ENCODE measurements at regions not wholly inside any gene's neighbourhood (a gene's known extent, or its start where the extent isn't known, plus 50 kb on each side); places are given as distances from the start of the nearest gene placed in this dataset.

DNA sequence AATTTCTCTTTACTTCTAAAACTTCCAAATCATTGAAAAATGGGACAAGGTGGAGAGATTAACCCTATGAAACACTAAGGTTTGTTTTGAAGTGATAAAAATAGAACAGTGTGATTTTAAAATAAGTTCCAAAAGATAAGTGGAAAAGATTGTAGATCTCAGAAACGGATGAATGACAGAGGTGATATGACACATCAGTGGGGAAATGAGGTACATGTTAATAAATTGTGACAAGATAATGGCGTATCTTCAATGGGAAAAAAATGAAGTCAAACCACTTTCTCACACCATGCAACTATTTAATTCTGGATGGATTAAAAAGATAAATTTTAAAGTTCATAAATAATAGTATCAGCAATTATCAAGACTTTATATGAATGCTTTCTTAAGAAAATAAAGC lies 159.7 kb upstream of the VWC2 start:
- TF ChIP-seq CTCF (IDR thresholded peaks at IDR 0.05) (no peak), POLR2A (IDR thresholded peaks at IDR 0.05) (no peak)

Data from heart left ventricle (tissue), 13 donors.